PFSK-1 (cell line): ENCODE measurements at regions not wholly inside any gene's neighbourhood (a gene's known extent, or its start where the extent isn't known, plus 50 kb on each side); places are given as distances from the start of the nearest gene placed in this dataset.

ENCODE experiments used
- FOXP2 ChIP-seq: optimal IDR thresholded peaks from 2 replicates; pipeline ENCODE3; 2011; ENCODE audit warnings: borderline replicate concordance, control low read depth, inconsistent platforms; ENCODE audit not compliant: insufficient read depth; ENCODE audit errors: extremely low read length, extremely low read depth
- POLR2AphosphoS5 ChIP-seq: IDR thresholded peaks from 2 replicates; pipeline ENCODE4 v1.6.1; 2012; ENCODE audit warnings: low read depth, mild to moderate bottlenecking, control low read depth, low read length, moderate library complexity
- REST ChIP-seq, 2 experiments: IDR thresholded peaks; 2 replicates each; pipeline versions ENCODE4 v1.6.1 to v1.8.0; 2011 to 2012; ENCODE audit warnings: low read depth in 2 of 2, low read length in 2 of 2, control low read depth in 1 of 2, inconsistent platforms in 1 of 2, mild to moderate bottlenecking in 1 of 2, moderate library complexity in 1 of 2; ENCODE audit not compliant: insufficient read depth in 1 of 2
- SIN3A ChIP-seq: IDR thresholded peaks from 2 replicates; pipeline ENCODE4 v1.6.1; 2012; ENCODE audit warnings: mild to moderate bottlenecking, low read length, moderate library complexity, borderline replicate concordance; ENCODE audit not compliant: insufficient read depth
- TAF1 ChIP-seq: IDR thresholded peaks from 2 replicates; pipeline ENCODE4 v1.6.1; 2012; ENCODE audit warnings: low read length, control low read depth, borderline replicate concordance; ENCODE audit not compliant: insufficient read depth

- no peak for TF ChIP-seq TAF1
- no peak for TF ChIP-seq POLR2AphosphoS5
- no peak for TF ChIP-seq SIN3A
- TF ChIP-seq FOXP2, result no peak
- TF ChIP-seq REST (IDR thresholded peaks at IDR 0.05; ENCODE audit: insufficient read depth in 1 of 2, low read depth in 2 of 2, low read length in 2 of 2), result no peak
These were observed 242.7 kb upstream of the STT3B start for GRCh38 chr3:31290046-31290445.

- TF ChIP-seq POLR2AphosphoS5 (no peak), SIN3A (no peak), REST (IDR thresholded peaks at IDR 0.05; ENCODE audit: insufficient read depth in 1 of 2, low read depth in 2 of 2, low read length in 2 of 2) (no peak), FOXP2 (no peak), TAF1 (no peak)
These were observed 240.9 kb upstream of the STT3B start for GRCh38 chr3:31291818-31292217.

GRCh38 chr3:31294430-31295149, 238.1 kb upstream of the STT3B start:
- TF ChIP-seq TAF1, result no peak
- TF ChIP-seq FOXP2, result no peak
- no peak for TF ChIP-seq SIN3A
- no peak for TF ChIP-seq POLR2AphosphoS5
- no peak for TF ChIP-seq REST (IDR thresholded peaks at IDR 0.05; ENCODE audit: insufficient read depth in 1 of 2, low read depth in 2 of 2, low read length in 2 of 2)

- TF ChIP-seq FOXP2 (no peak), POLR2AphosphoS5 (no peak), SIN3A (no peak), REST (IDR thresholded peaks at IDR 0.05; ENCODE audit: insufficient read depth in 1 of 2, low read depth in 2 of 2, low read length in 2 of 2) (no peak)
These were observed 237.5 kb upstream of the STT3B start for GRCh38 chr3:31295150-31295765.
